ENCODE measurements at regions not wholly inside any gene's neighbourhood (a gene's known extent, or its start where the extent isn't known, plus 50 kb on each side); places are given as distances from the start of the nearest gene placed in this dataset.

GRCh38 chr5:2139478-2139877, 256.8 kb upstream of the IRX4 start:
- no peak overlapping the region for H3K27ac ChIP-seq (ENCODE audit: low read depth, low read length)
- 0 out of 2 replicates have a peak, but pooled peaks cover under 1% of the 10 kb centered on the region for H3K9me3 ChIP-seq (ENCODE audit: control insufficient read depth, insufficient read depth, low read length)
- H3K9ac ChIP-seq (ENCODE audit: low read depth, low read length): no peak overlapping the region
- H3K4me3 ChIP-seq (ENCODE audit: low read depth, low read length): no peak overlapping the region
- no peaks in the 10 kb centered on the region for H3K4me1 ChIP-seq (ENCODE audit: control insufficient read depth, insufficient read depth, low read length)
- no peaks in the 10 kb centered on the region for H3K27me3 ChIP-seq (ENCODE audit: control insufficient read depth, insufficient read depth, low read length)
- H3K36me3 ChIP-seq (ENCODE audit: control insufficient read depth, insufficient read depth, low read length): no peaks in the 10 kb centered on the region

- Histone ChIP-seq H3K4me3 (ENCODE audit: low read depth, low read length) (no peak overlapping the region), H3K9ac (ENCODE audit: low read depth, low read length) (no peak overlapping the region), H3K9me3 (ENCODE audit: control insufficient read depth, insufficient read depth, low read length) (no peaks in the 10 kb centered on the region), H3K36me3 (ENCODE audit: control insufficient read depth, insufficient read depth, low read length) (no peaks in the 10 kb centered on the region), H3K4me1 (ENCODE audit: control insufficient read depth, insufficient read depth, low read length) (no peaks in the 10 kb centered on the region), H3K27me3 (ENCODE audit: control insufficient read depth, insufficient read depth, low read length) (no peaks in the 10 kb centered on the region), H3K27ac (ENCODE audit: low read depth, low read length) (no peak overlapping the region)
Measured at GRCh38 chr5:2138896-2139295, 256.2 kb upstream of the IRX4 start.

- no peak overlapping the region for H3K4me3 ChIP-seq (ENCODE audit: low read depth, low read length)
- no peaks in the 10 kb centered on the region for H3K36me3 ChIP-seq (ENCODE audit: control insufficient read depth, insufficient read depth, low read length)
- H3K9me3 ChIP-seq (ENCODE audit: control insufficient read depth, insufficient read depth, low read length): no peaks in the 10 kb centered on the region
- no peaks in the 10 kb centered on the region for H3K27me3 ChIP-seq (ENCODE audit: control insufficient read depth, insufficient read depth, low read length)
- H3K27ac ChIP-seq (ENCODE audit: low read depth, low read length): no peak overlapping the region
- no peak overlapping the region for H3K9ac ChIP-seq (ENCODE audit: low read depth, low read length)
- no peaks in the 10 kb centered on the region for H3K4me1 ChIP-seq (ENCODE audit: control insufficient read depth, insufficient read depth, low read length)
Measured at GRCh38 chr5:2137444-2138050, 254.8 kb upstream of the IRX4 start.

DNA sequence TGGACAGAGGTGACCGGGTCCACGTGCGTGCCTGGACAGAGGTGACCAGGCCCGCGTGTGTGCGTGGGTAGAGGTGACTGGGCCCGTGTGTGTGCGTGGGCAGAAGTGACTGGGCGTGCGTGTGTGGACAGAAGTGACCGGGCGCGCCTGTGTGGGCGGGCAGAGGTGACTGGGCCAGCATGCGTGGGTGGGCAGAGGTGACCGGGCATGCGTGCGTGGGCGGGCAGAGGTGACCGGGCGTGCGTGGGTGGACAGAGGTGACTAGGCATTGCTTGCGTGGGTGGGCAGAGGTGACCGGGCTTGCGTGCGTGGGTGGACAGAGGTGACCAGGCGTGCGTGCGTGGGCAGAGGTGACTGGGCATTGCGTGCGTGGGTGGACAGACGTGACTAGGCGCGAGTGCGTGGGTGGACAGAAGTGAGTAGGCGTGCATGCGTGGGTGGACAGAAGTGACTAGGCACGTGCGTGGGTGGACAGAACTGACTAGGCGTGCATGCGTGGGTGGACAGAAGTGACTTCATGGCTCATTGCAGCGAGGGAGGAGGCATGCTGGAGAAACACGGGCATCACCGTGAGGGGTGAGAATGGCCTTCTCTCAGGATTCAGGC, 254.1 kb upstream of the IRX4 start:
- Histone ChIP-seq H3K36me3 (ENCODE audit: control insufficient read depth, insufficient read depth, low read length) (no peaks in the 10 kb centered on the region), H3K27me3 (ENCODE audit: control insufficient read depth, insufficient read depth, low read length) (no peaks in the 10 kb centered on the region), H3K9me3 (ENCODE audit: control insufficient read depth, insufficient read depth, low read length) (no peaks in the 10 kb centered on the region)

DNA sequence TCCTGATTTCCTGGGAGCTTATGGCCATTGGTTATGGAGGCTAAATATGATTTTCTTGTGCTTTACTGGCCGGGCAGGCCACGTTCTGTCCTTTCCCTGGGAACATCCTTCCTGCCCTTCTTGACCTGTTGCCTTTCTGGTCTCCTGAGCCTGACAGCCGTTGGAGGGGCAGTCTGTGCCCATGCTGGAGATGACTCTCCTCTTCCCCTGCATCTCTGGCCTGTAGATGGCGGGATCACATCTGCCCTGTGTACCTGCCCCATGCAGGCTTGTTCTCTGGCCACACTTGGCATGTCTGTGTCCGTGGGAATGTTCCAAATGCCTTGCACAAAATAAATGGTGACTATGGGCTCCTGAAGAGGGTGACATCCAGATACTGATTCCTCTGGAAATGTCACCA, 253.1 kb upstream of the IRX4 start:
- Histone ChIP-seq H3K27ac (ENCODE audit: low read depth, low read length) (no peak overlapping the region), H3K9me3 (ENCODE audit: control insufficient read depth, insufficient read depth, low read length) (no peaks in the 10 kb centered on the region), H3K9ac (ENCODE audit: low read depth, low read length) (no peak overlapping the region), H3K36me3 (ENCODE audit: control insufficient read depth, insufficient read depth, low read length) (no peaks in the 10 kb centered on the region), H3K4me3 (ENCODE audit: low read depth, low read length) (no peak overlapping the region), H3K27me3 (ENCODE audit: control insufficient read depth, insufficient read depth, low read length) (no peaks in the 10 kb centered on the region), H3K4me1 (ENCODE audit: control insufficient read depth, insufficient read depth, low read length) (no peaks in the 10 kb centered on the region)

More for the DNA sequence above, 254.1 kb upstream of the IRX4 start:
- no peak overlapping the region for H3K27ac ChIP-seq (ENCODE audit: low read depth, low read length)
- no peak overlapping the region for H3K9ac ChIP-seq (ENCODE audit: low read depth, low read length)
- H3K4me3 ChIP-seq (ENCODE audit: low read depth, low read length): no peak overlapping the region
- H3K4me1 ChIP-seq (ENCODE audit: control insufficient read depth, insufficient read depth, low read length): no peaks in the 10 kb centered on the region

DNA sequence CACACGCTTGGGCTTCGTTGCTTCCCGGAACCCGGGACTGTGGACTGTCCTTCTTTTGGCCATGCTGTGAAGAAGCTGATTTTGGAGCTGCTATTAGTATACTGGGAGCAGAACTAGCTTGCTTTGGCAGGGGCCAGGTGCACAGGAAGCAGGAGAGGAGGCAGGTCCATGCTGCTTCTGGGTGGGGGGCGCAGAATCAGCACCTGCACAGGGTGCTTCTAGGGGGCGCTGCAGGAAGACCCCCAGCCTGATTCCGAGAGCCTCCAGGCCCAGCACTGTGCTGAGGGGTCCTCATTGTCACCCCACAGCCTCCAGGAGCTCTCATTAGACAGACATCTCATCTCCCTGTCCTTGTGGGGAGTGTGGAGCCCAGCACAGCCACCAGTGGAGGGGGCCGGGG, 252.6 kb upstream of the IRX4 start:
- no peak overlapping the region for H3K9ac ChIP-seq (ENCODE audit: low read depth, low read length)
- H3K9me3 ChIP-seq (ENCODE audit: control insufficient read depth, insufficient read depth, low read length): no peaks in the 10 kb centered on the region
- H3K27me3 ChIP-seq (ENCODE audit: control insufficient read depth, insufficient read depth, low read length): no peaks in the 10 kb centered on the region
- H3K4me3 ChIP-seq (ENCODE audit: low read depth, low read length): no peak overlapping the region
- H3K4me1 ChIP-seq (ENCODE audit: control insufficient read depth, insufficient read depth, low read length): no peaks in the 10 kb centered on the region
- no peaks in the 10 kb centered on the region for H3K36me3 ChIP-seq (ENCODE audit: control insufficient read depth, insufficient read depth, low read length)
- no peak overlapping the region for H3K27ac ChIP-seq (ENCODE audit: low read depth, low read length)

DNA sequence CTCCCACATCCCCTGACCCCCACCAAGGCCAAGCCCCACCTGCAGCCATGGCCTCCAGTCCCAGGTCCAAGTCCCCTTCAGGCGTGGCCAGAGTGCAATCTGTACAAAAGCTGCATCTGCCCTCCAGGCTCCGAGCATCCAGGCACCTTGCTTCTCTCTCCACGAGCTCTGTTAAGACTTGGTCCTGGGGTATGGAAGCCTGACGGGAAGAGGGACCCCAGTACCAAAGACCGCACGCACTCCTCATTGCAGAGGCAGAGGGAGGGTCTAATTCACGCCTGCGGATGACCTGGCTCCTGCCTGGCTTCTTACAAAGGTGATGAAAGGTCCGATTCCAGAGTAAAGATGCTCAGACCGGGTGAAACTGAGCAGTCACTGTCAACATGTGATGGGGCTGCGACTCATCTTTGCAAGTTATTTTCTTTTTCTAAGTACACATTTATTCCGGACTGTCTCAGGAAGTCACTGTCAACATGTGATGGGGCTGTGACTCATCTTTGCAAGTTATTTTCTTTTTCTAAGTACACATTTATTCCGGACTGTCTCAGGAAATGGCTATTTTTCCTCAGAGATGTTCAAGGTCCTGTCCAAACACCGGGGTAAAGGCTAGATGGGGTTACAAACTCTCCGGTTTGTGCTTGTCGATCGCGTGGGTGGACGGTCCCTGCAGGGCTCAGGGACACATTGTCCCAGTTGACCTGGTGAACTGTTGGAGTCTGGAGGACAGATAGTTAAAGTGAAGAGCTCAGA, 252.0 kb upstream of the IRX4 start:
- H3K4me3 ChIP-seq (ENCODE audit: low read depth, low read length): no peak overlapping the region
- H3K4me1 ChIP-seq (ENCODE audit: control insufficient read depth, insufficient read depth, low read length): no peaks in the 10 kb centered on the region
- H3K27ac ChIP-seq (ENCODE audit: low read depth, low read length): no peak overlapping the region
- H3K36me3 ChIP-seq (ENCODE audit: control insufficient read depth, insufficient read depth, low read length): no peaks in the 10 kb centered on the region
- no peak overlapping the region for H3K9ac ChIP-seq (ENCODE audit: low read depth, low read length)
- H3K9me3 ChIP-seq (ENCODE audit: control insufficient read depth, insufficient read depth, low read length): no peaks in the 10 kb centered on the region
- no peaks in the 10 kb centered on the region for H3K27me3 ChIP-seq (ENCODE audit: control insufficient read depth, insufficient read depth, low read length)

DNA sequence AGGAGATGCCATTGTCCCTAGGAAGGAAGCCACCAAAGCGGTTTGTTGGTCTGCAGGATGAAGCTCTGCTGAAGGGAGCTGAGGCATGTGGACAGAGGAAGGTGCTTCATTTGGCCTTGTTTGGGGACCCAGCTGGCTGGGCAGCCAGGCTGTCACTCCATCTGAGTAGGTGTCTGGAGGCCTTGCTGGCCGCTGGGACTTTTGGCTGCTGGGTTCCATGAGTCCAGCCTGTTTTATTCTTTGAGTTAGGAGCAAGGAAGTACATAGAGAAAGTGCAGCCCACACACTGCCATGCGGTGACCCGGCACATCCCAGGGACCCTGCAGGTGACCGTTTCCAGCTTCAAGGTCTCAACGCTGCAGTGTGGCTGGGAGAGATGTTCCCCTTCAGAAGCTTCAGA, 251.2 kb upstream of the IRX4 start:
- H3K9me3 ChIP-seq (ENCODE audit: control insufficient read depth, insufficient read depth, low read length): no peaks in the 10 kb centered on the region
- H3K36me3 ChIP-seq (ENCODE audit: control insufficient read depth, insufficient read depth, low read length): no peaks in the 10 kb centered on the region
- H3K27me3 ChIP-seq (ENCODE audit: control insufficient read depth, insufficient read depth, low read length): no peaks in the 10 kb centered on the region
- no peak overlapping the region for H3K27ac ChIP-seq (ENCODE audit: low read depth, low read length)
- no peaks in the 10 kb centered on the region for H3K4me1 ChIP-seq (ENCODE audit: control insufficient read depth, insufficient read depth, low read length)
- no peak overlapping the region for H3K9ac ChIP-seq (ENCODE audit: low read depth, low read length)
- no peak overlapping the region for H3K4me3 ChIP-seq (ENCODE audit: low read depth, low read length)

DNA sequence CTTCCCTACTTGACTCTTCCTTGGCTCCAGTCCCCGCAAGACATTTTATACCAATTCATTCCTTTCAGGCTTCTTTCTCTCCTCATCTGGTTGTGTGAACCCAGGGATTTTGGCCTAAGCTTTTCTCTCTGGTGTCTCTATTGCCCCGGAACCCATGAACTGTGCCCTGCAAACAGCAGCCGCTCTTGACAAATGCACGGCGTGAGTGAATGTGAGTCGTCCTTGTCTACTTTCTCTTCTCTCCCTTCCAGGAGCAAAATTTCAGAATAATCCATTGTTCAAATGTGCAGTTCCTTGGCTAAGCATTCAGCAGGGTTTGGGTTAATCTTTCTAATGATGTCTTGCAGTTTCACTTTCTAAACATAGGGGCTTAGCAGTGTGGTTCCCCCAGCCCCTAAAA, 250.4 kb upstream of the IRX4 start:
- Histone ChIP-seq H3K9me3 (ENCODE audit: control insufficient read depth, insufficient read depth, low read length) (no peaks in the 10 kb centered on the region), H3K27me3 (ENCODE audit: control insufficient read depth, insufficient read depth, low read length) (no peaks in the 10 kb centered on the region), H3K27ac (ENCODE audit: low read depth, low read length) (no peak overlapping the region), H3K4me1 (ENCODE audit: control insufficient read depth, insufficient read depth, low read length) (no peaks in the 10 kb centered on the region), H3K9ac (ENCODE audit: low read depth, low read length) (no peak overlapping the region), H3K36me3 (ENCODE audit: control insufficient read depth, insufficient read depth, low read length) (no peaks in the 10 kb centered on the region), H3K4me3 (ENCODE audit: low read depth, low read length) (no peak overlapping the region)

- H3K27me3 ChIP-seq (ENCODE audit: control insufficient read depth, insufficient read depth, low read length): no peaks in the 10 kb centered on the region
- H3K9ac ChIP-seq (ENCODE audit: low read depth, low read length): no peak overlapping the region
- no peaks in the 10 kb centered on the region for H3K9me3 ChIP-seq (ENCODE audit: control insufficient read depth, insufficient read depth, low read length)
- H3K36me3 ChIP-seq (ENCODE audit: control insufficient read depth, insufficient read depth, low read length): no peaks in the 10 kb centered on the region
- no peak overlapping the region for H3K27ac ChIP-seq (ENCODE audit: low read depth, low read length)
- H3K4me3 ChIP-seq (ENCODE audit: low read depth, low read length): no peak overlapping the region
- H3K4me1 ChIP-seq (ENCODE audit: control insufficient read depth, insufficient read depth, low read length): no peaks in the 10 kb centered on the region
Measured at GRCh38 chr5:2132497-2132847, 249.7 kb upstream of the IRX4 start.

DNA sequence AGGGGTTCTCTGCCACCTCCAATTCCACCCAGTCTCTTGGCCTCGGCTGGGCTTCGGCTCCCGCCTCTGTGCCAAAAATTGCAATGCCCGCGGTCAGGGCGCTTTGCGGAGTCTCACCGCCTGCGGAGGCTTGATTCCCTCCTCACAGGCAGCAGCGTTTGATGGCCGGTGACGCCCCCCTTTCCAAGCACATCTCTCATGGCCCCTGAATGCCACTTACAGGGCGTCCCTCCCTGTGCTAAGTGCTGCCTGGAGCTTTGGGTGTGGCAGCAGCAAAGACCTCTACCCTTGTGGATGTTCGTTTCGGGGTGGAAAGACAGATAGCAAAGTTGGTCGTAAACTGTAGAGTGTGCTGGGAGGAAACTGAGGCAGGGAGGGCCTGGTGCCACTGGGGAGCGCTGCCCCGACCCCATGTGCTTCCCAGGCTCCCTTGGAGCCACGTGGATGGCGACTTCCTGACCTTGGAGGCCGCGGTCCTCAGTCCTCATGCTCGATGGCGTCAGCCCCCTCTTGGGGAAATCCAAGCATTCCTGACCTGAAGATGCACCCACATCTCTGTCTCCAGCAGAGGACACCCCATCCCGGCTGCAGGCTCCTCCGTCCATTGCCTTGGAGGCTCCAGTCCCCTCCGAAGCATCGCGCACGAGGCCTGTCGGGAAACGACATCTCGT, 249.2 kb upstream of the IRX4 start:
- no peak overlapping the region for H3K9ac ChIP-seq (ENCODE audit: low read depth, low read length)
- no peak overlapping the region for H3K4me3 ChIP-seq (ENCODE audit: low read depth, low read length)
- no peaks in the 10 kb centered on the region for H3K27me3 ChIP-seq (ENCODE audit: control insufficient read depth, insufficient read depth, low read length)
- H3K27ac ChIP-seq (ENCODE audit: low read depth, low read length): no peak overlapping the region
- H3K4me1 ChIP-seq (ENCODE audit: control insufficient read depth, insufficient read depth, low read length): no peaks in the 10 kb centered on the region
- H3K36me3 ChIP-seq (ENCODE audit: control insufficient read depth, insufficient read depth, low read length): no peaks in the 10 kb centered on the region
- no peaks in the 10 kb centered on the region for H3K9me3 ChIP-seq (ENCODE audit: control insufficient read depth, insufficient read depth, low read length)
